ENCODE measurements at regions not wholly inside any gene's neighbourhood (a gene's known extent, or its start where the extent isn't known, plus 50 kb on each side); places are given as distances from the start of the nearest gene placed in this dataset.

DNA sequence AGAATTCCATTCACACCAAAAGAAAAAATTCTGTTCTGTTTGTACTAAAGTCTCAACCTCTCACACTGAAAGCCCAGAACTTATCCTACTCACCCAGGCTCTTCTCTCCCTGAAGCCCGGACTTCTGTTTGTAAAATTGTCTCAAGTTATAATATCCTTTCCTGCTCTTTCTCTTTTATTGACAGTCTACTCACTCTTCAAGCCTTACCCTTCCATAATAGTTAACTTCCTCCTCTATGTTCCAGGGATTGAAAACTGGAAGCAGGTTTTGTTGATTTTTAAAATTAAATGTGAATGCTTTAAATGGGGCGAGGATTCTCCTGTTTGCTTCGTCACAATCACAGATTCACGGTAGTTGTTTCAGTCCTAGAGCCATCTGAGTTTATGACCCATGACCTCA is 51.7 kb upstream of the CCDC112 start:
- H3K4me1 ChIP-seq (ENCODE audit: control insufficient read depth in 1 of 2, insufficient read depth in 2 of 2, low read length in 2 of 2) = peaks cover 15 to 41% of the 10 kb centered on the region in 2 donors
- H3K36me3 ChIP-seq (ENCODE audit: control insufficient read depth in 1 of 2, insufficient read depth in 2 of 2, low read length in 2 of 2) = no peaks in the 10 kb centered on the region
- no peak overlapping the region for H3K27ac ChIP-seq (ENCODE audit: low read depth, low read length)
- no peaks in the 10 kb centered on the region for H3K9me3 ChIP-seq (ENCODE audit: control insufficient read depth in 1 of 2, low read length in 2 of 2)
- H3K9ac ChIP-seq (ENCODE audit: low read depth in 1 of 2, low read length in 2 of 2) = no peak overlapping the region
- H3K4me3 ChIP-seq (ENCODE audit: low read depth in 1 of 2, low read length in 2 of 2) = no peak overlapping the region
- no peaks in the 10 kb centered on the region for H3K27me3 ChIP-seq (ENCODE audit: control insufficient read depth in 1 of 2, insufficient read depth in 2 of 2, low read length in 2 of 2)
